GM12865 (cell line): ENCODE measurements at regions not wholly inside any gene's neighbourhood (a gene's known extent, or its start where the extent isn't known, plus 50 kb on each side); places are given as distances from the start of the nearest gene placed in this dataset.

Source experiments
- DNase-seq: peaks from one replicate; pipeline ENCODE4 v3.0.0; 2010; ENCODE audit warnings: low read depth
- H3K4me3 ChIP-seq: 2 replicates; pipeline ENCODE4 v1.5.1; 2011; ENCODE audit warnings: mild to moderate bottlenecking, low read depth, low read length, control low read depth
- TF ChIP-seq, protein P1 (sequence below): IDR thresholded peaks from 2 replicates; pipeline ENCODE4 v1.5.1; 2011; ENCODE audit warnings: low read length, control low read depth, low read depth, inconsistent platforms; ENCODE audit not compliant: insufficient read depth; ENCODE audit errors: missing control alignments

DNA sequence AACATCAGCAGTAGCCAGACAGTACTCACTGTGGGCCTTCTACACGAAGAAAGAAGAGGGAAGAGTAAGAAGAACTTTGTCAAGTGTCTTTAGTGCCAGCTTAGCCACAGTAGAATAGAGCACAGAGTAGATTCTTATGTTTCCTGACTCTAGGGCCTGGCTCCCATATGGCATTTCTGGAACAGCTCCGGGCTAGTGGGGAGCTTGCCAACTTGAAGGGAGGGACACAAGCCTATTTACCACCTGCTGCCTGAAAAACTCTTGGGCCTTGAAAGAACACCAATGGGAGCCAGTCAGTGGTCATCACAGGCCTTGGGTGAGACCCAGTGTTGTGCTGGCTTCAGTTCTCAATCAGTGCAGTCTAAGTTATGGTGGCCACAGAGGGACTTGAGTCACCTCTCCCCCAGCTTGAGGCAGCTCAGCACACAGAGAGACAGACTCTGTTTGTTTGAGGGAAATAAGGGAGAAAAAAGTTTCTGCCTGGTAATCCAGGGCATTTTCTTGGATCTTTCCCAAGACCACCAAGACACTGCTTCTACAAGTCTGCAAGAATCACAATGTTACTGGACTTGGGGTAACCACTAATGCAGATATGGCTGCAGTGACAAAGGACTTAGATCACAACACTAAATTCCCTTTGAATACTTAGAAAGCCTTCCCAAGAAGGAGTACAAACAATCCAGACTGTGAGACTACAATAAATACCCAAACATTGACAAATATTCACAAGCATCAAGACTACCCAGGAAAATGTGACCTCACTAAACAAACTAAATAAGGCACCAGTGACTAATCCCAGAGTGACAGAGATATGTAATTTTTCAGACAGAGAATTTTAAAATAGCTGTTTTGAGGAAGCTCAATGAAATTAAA, 261.0 kb upstream of the NDST3 start:
- DNase-seq, result no peak
- TF ChIP-seq, protein P1, sequence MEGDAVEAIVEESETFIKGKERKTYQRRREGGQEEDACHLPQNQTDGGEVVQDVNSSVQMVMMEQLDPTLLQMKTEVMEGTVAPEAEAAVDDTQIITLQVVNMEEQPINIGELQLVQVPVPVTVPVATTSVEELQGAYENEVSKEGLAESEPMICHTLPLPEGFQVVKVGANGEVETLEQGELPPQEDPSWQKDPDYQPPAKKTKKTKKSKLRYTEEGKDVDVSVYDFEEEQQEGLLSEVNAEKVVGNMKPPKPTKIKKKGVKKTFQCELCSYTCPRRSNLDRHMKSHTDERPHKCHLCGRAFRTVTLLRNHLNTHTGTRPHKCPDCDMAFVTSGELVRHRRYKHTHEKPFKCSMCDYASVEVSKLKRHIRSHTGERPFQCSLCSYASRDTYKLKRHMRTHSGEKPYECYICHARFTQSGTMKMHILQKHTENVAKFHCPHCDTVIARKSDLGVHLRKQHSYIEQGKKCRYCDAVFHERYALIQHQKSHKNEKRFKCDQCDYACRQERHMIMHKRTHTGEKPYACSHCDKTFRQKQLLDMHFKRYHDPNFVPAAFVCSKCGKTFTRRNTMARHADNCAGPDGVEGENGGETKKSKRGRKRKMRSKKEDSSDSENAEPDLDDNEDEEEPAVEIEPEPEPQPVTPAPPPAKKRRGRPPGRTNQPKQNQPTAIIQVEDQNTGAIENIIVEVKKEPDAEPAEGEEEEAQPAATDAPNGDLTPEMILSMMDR, result no peak

DNA sequence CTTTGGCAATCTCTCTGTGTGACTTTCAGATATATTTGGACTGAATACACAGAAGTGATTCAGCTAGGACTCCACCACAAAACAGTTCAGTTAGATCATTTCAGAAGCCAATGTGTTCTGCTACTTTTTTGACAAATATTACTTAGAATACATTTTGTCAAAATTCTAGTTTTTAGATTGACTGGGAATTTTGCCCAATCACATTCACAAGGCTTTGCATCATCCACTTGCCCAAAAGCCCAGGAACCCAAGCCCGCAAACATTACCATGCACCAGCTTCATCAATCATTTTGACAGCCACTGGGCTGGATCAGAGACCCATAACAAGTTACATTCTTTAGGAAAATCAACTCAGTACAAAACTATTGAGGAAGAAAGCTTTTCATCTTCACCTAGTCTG, 256.6 kb upstream of the NDST3 start:
- H3K4me3 ChIP-seq, result no peak overlapping the region
- DNase-seq, result no peak
- TF ChIP-seq, protein P1, result no peak

More for the DNA sequence above, 261.0 kb upstream of the NDST3 start:
- H3K4me3 ChIP-seq, result no peak overlapping the region

DNA sequence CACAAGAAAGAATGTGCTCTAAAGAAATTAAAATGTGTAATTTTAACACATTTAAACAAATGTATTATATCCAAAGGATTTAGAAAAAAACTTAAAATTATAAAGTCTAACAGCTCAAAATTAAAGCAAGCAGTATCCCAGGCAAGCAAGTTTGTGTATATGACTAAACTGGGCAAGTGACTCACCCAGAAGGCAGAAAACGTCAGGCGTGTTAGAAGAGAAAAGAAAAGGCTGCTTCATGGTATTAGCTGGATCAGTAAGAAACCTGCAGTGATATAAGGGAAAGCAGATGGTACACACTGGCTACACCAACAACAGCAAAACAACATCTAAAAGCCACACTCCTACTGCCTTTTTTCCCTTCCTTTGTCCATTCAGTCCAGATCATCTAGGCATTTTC, 250.6 kb upstream of the NDST3 start:
- no peak overlapping the region for H3K4me3 ChIP-seq
- no peak for DNase-seq
- TF ChIP-seq, protein P1, result no peak

DNA sequence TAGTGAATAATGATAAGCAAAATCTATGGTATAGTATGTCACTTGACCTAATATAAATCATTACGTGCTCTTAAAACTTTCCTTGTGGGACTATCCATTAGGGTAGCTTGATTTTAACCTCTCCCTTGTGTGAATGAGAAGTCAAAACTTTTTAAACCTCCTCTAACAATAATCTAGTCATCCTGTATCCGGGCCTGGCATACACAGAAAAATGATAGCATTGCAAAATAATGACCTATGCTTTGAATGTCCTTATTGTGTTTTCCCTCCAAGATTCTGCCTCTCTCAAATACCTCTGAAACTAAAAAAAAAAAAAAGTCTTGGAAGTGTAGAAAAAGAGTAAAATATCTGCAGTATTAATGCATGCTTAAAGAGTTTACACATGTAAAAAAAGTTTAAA, 250.0 kb upstream of the NDST3 start:
- DNase-seq, result no peak
- H3K4me3 ChIP-seq, result no peak overlapping the region
- TF ChIP-seq, protein P1, result no peak

DNA sequence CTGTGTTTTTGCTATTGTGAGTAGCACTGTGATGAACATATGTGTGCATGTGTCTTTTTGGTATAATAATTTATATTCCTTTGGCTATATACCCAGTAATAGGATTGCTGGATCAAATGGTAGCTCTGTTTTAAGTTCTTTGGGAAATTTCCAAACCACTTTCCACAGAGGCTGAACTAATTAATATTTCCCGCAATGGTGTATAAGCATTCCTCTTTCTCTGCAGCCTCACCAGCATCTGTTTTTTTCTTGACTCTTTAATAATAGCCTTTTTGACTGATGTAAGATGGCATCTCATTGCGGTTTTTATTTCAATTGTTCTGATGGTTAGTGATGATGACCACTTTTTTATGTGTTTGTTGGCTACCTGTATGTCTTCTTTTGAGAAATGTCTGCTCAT, 247.7 kb upstream of the NDST3 start:
- no peak overlapping the region for H3K4me3 ChIP-seq
- TF ChIP-seq, protein P1, result no peak
- DNase-seq, result no peak

DNA sequence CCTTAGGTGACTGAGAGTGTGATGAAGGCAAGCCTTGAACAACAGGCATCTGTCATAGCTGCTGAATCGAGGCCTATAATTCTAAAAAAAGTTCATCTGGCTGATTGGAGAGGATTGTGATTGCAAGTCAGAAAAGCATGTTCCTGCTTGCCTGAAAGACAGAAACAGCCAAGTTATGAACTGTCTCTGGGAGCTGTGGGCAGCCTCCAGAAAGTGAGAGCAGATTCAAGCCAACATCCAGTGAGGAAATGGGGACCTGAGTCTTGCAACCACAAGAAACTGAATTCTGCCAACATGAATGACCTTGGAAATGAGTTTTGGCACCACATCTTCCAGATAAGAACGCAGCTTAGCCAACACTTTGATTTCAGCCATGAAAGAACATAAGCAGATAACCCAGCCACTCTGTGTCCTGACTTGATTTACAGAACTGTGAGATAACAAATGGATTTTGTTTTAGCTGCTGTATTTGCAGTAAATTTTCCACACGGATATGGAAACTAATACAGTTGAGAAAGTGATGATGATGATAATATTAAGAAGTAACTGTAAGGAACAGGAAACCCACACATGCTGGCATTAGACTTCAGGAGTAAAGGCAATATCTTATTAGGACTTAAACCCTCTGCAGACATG, 240.3 kb upstream of the NDST3 start:
- no peak for DNase-seq
- TF ChIP-seq, protein P1, result no peak
- H3K4me3 ChIP-seq, result no peak overlapping the region

DNA sequence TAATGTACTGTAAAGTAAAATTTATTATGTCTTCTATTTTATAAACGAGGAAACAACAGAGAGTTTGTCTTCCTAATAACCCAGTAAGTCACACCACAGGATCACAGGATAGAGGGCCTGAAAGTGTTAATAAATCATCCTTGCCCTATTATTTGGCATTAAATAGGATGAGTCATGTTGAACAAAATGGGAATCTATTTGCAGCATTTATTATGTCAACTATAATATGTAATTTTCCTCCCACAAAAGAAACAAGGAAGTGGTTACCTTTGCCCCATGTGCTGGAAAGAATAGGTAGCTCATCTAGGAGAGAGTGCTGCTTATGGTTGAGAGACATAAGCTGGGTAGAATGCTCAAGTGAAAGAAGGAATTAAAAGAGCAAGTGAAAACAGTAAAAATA, 237.6 kb upstream of the NDST3 start:
- H3K4me3 ChIP-seq, result no peak overlapping the region
- DNase-seq, result no peak
- TF ChIP-seq, protein P1, result no peak
